ENCODE measurements at regions not wholly inside any gene's neighbourhood (a gene's known extent, or its start where the extent isn't known, plus 50 kb on each side); places are given as distances from the start of the nearest gene placed in this dataset.
"Not testable (repeated sequence)": the region's sequence is repeated elsewhere in the genome, so short reads cannot be mapped to it uniquely, and the experiment has no call there.

DNA sequence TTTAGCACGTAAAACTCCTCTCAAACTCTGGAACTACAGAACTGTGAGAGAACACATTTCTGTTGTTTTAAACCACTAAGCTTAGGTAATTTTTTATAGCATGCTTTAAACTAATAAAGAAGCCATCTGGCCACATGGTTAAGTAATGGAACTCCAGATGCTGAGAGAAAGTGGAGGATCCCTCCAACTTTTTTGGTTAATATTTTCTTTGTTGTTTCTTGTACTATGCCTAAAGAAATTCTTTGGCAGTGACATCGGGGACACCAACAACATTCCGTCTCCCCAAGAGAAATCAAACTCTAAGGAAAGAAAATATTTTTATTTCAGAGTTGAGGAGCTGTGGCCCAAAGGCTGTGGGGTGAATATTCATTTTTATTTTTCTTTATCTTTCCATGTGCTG is 734.8 kb upstream of the CDH9 start:
- no TSS peak for BruUV-seq (replicated peaks)
- Mint-ChIP-seq H3K4me1 (ENCODE audit: low read depth, unreplicated experiment) (no peaks in the 10 kb centered on the region), H3K27ac (ENCODE audit: unreplicated experiment) (no peak overlapping the region), H3K36me3 (ENCODE audit: insufficient read depth, unreplicated experiment) (no peaks in the 10 kb centered on the region), H3K4me3 (ENCODE audit: low read depth, unreplicated experiment) (no peak overlapping the region), H3K9me3 (ENCODE audit: low read depth, unreplicated experiment) (peaks cover 3% of the 10 kb centered on the region), H3K27me3 (ENCODE audit: unreplicated experiment) (no peaks in the 10 kb centered on the region)
- intact Hi-C loops (cut with micrococcal nuclease; ENCODE audit: unreplicated experiment), result no loop called here
- CTCF ChIA-PET, result no interaction called here
- no peak for DNase-seq
- TF ChIP-seq CTCF (IDR thresholded peaks at IDR 0.05; ENCODE audit: unreplicated experiment), result no peak

- no peak overlapping the region for H3K27ac Mint-ChIP-seq (ENCODE audit: unreplicated experiment)
- no peaks in the 10 kb centered on the region for H3K9me3 Mint-ChIP-seq (ENCODE audit: low read depth, unreplicated experiment)
- TF ChIP-seq CTCF (IDR thresholded peaks at IDR 0.05; ENCODE audit: unreplicated experiment), result no peak
- no peaks in the 10 kb centered on the region for H3K36me3 Mint-ChIP-seq (ENCODE audit: insufficient read depth, unreplicated experiment)
- no peak for DNase-seq
- intact Hi-C loops (cut with micrococcal nuclease; ENCODE audit: unreplicated experiment), result no loop called here
- no peaks in the 10 kb centered on the region for H3K4me1 Mint-ChIP-seq (ENCODE audit: low read depth, unreplicated experiment)
- BruUV-seq (replicated peaks), result no TSS peak
- CTCF ChIA-PET, result no interaction called here
- no peaks in the 10 kb centered on the region for H3K27me3 Mint-ChIP-seq (ENCODE audit: unreplicated experiment)
- H3K4me3 Mint-ChIP-seq (ENCODE audit: low read depth, unreplicated experiment), result no peak overlapping the region
Measured at GRCh38 chr5:27769748-27770402, 731.5 kb upstream of the CDH9 start.

DNA sequence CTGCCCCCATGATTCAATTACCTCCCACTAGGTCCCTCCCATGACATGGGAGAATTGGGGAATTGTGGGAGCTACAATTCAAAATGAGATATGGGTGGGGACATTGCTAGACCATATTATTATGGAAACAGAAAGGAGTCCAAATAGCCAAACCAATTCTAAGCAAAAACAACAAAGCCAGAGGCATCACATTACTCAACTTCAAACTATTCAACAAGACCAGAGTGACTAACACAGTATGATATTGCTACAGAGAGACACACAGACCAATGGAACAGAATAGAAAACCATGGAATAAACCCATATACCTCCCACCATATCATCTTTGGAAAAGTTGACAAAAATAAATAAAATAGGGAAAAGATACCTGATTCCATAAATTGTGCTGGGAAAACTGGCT is 710.5 kb upstream of the CDH9 start:
- Mint-ChIP-seq H3K36me3 (ENCODE audit: insufficient read depth, unreplicated experiment) (no peaks in the 10 kb centered on the region), H3K4me1 (ENCODE audit: low read depth, unreplicated experiment) (no peaks in the 10 kb centered on the region), H3K27ac (ENCODE audit: unreplicated experiment) (no peak overlapping the region), H3K4me3 (ENCODE audit: low read depth, unreplicated experiment) (no peak overlapping the region), H3K9me3 (ENCODE audit: low read depth, unreplicated experiment) (peaks cover 16% of the 10 kb centered on the region), H3K27me3 (ENCODE audit: unreplicated experiment) (no peaks in the 10 kb centered on the region)
- TF ChIP-seq CTCF (IDR thresholded peaks at IDR 0.05; ENCODE audit: unreplicated experiment), result no peak
- CTCF ChIA-PET, result no interaction called here
- intact Hi-C loops (cut with micrococcal nuclease; ENCODE audit: unreplicated experiment), result no loop called here
- BruUV-seq (replicated peaks), result no TSS peak
- DNase-seq, result no peak

GRCh38 chr5:27743383-27743979 is 705.1 kb upstream of the CDH9 start:
- BruUV-seq (replicated peaks); H3K36me3 Mint-ChIP-seq (ENCODE audit: insufficient read depth, unreplicated experiment); H3K4me1 Mint-ChIP-seq (ENCODE audit: low read depth, unreplicated experiment); intact Hi-C loops (cut with micrococcal nuclease; ENCODE audit: unreplicated experiment); H3K27me3 Mint-ChIP-seq (ENCODE audit: unreplicated experiment); H3K4me3 Mint-ChIP-seq (ENCODE audit: low read depth, unreplicated experiment); H3K27ac Mint-ChIP-seq (ENCODE audit: unreplicated experiment); DNase-seq; CTCF ChIA-PET: not testable (repeated sequence)
- peaks cover 14% of the 10 kb centered on the region for H3K9me3 Mint-ChIP-seq (ENCODE audit: low read depth, unreplicated experiment)

DNA sequence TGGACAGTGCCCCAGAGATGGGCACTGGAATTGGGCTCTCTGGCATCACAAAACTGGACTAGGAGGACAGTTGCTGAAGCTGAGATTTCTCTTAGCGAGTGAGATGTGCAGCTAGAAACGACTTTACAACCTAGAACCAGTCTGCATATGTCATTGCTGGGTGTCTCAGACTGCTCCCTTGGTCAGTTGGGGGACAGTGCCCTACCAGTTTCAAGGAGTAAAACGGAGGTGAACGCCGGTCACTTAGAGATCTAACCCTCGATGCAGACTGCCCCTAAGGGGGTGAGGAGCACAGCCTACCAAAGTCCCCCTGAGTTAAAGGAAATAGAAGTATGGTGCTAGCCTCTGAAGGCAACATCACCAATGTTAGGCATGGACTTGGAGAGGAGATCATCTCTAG is 704.4 kb upstream of the CDH9 start:
- no peak for DNase-seq
- Mint-ChIP-seq H3K36me3 (ENCODE audit: insufficient read depth, unreplicated experiment) (no peaks in the 10 kb centered on the region), H3K4me3 (ENCODE audit: low read depth, unreplicated experiment) (no peak overlapping the region), H3K27ac (ENCODE audit: unreplicated experiment) (no peak overlapping the region), H3K9me3 (ENCODE audit: low read depth, unreplicated experiment) (peaks cover 14% of the 10 kb centered on the region), H3K27me3 (ENCODE audit: unreplicated experiment) (no peaks in the 10 kb centered on the region), H3K4me1 (ENCODE audit: low read depth, unreplicated experiment) (no peaks in the 10 kb centered on the region)
- BruUV-seq (replicated peaks), result no TSS peak
- CTCF ChIA-PET, result no interaction called here
- no peak for TF ChIP-seq CTCF (IDR thresholded peaks at IDR 0.05; ENCODE audit: unreplicated experiment)
- intact Hi-C loops (cut with micrococcal nuclease; ENCODE audit: unreplicated experiment), result no loop called here
